Activated CD8-positive, alpha-beta memory T cell treated with anti-CD3 and anti-CD28 coated beads, Interleukin-2, amount 50 U/mL, for 48 hours (primary cell): ENCODE measurements at regions not wholly inside any gene's neighbourhood (a gene's known extent, or its start where the extent isn't known, plus 50 kb on each side); places are given as distances from the start of the nearest gene placed in this dataset.
A peak's percentile ranks its signal among the peaks of the same experiment; 100 is the strongest.
"Not testable (repeated sequence)": the region's sequence is repeated elsewhere in the genome, so short reads cannot be mapped to it uniquely, and the experiment has no call there.

Experiments
- DNase-seq: peaks from one replicate; pipeline ENCODE4 v3.0.0-alpha.2; 2020

GRCh38 chr2:109721135-109721534 is 73.0 kb upstream of the RGPD5 start:
- DNase-seq = peak; percentile 15

- DNase-seq = no peak
These were observed 72.5 kb upstream of the RGPD5 start for GRCh38 chr2:109721626-109722025.

- peak; percentile 28 for DNase-seq
These were observed 72.1 kb upstream of the RGPD5 start for GRCh38 chr2:109722026-109722425.

- DNase-seq = not testable (repeated sequence)
These were observed 71.5 kb upstream of the RGPD5 start for GRCh38 chr2:109722640-109723039.

- not testable (repeated sequence) for DNase-seq
These were observed 71.0 kb upstream of the RGPD5 start for GRCh38 chr2:109723153-109723552.

GRCh38 chr2:109724533-109725460 is 69.3 kb upstream of the RGPD5 start:
- peak; percentile 25 for DNase-seq

- peak; percentile 15 for DNase-seq
These were observed 67.5 kb upstream of the RGPD5 start for GRCh38 chr2:109726379-109727270.

- peak; percentile 37 for DNase-seq
These were observed 66.1 kb upstream of the RGPD5 start for GRCh38 chr2:109727929-109728447.

GRCh38 chr2:109733746-109734145 is 60.4 kb upstream of the RGPD5 start:
- not testable (repeated sequence) for DNase-seq

- no peak for DNase-seq
These were observed 57.8 kb upstream of the RGPD5 start for GRCh38 chr2:109736177-109736827.
